NCI-H2029 (cell line): ENCODE measurements at regions not wholly inside any gene's neighbourhood (a gene's known extent, or its start where the extent isn't known, plus 50 kb on each side); places are given as distances from the start of the nearest gene placed in this dataset.

Source experiments
- DNase-seq: peaks from one replicate; lab custom pipeline; 2025; lab: John Stamatoyannopoulos, UW

GRCh38 chr5:106880656-106881055 lies 790.1 kb downstream of the EFNA5 start:
- DNase-seq: no peak

GRCh38 chr5:106877881-106878280 lies 792.9 kb downstream of the EFNA5 start:
- DNase-seq: no peak

GRCh38 chr5:106876665-106877194 lies 794.0 kb downstream of the EFNA5 start:
- DNase-seq: peak; percentile 5

GRCh38 chr5:106876298-106876622 lies 794.5 kb downstream of the EFNA5 start:
- DNase-seq: no peak

GRCh38 chr5:106875591-106876297 lies 795.0 kb downstream of the EFNA5 start:
- DNase-seq: no peak

GRCh38 chr5:106874974-106875373 lies 795.8 kb downstream of the EFNA5 start:
- peak; percentile 63 for DNase-seq

GRCh38 chr5:106874531-106874930 lies 796.2 kb downstream of the EFNA5 start:
- no peak for DNase-seq

- peak; percentile 99 for DNase-seq
Observed at GRCh38 chr5:106873568-106873967, 797.2 kb downstream of the EFNA5 start.

GRCh38 chr5:106865279-106865678 lies 805.5 kb downstream of the EFNA5 start:
- DNase-seq: no peak

GRCh38 chr5:106862450-106863193 lies 808.1 kb downstream of the EFNA5 start:
- peak; percentile 89 for DNase-seq

GRCh38 chr5:106860398-106861044 lies 810.2 kb downstream of the EFNA5 start:
- no peak for DNase-seq

GRCh38 chr5:106858616-106859015 lies 812.1 kb downstream of the EFNA5 start:
- no peak for DNase-seq

GRCh38 chr5:106854922-106855321 lies 815.8 kb downstream of the EFNA5 start:
- DNase-seq: no peak

GRCh38 chr5:106854105-106854687 lies 816.5 kb downstream of the EFNA5 start:
- DNase-seq: no peak

- DNase-seq: no peak
Observed at GRCh38 chr5:106853266-106853665, 817.5 kb downstream of the EFNA5 start.

GRCh38 chr5:106849266-106849665 lies 821.5 kb downstream of the EFNA5 start:
- DNase-seq: peak; percentile 38

GRCh38 chr5:106843812-106844416 lies 826.8 kb downstream of the EFNA5 start:
- DNase-seq: peak; percentile 67

- DNase-seq: no peak
Observed at GRCh38 chr5:106833517-106833916, 837.2 kb downstream of the EFNA5 start.

- no peak for DNase-seq
Observed at GRCh38 chr5:106827061-106827460, 843.7 kb downstream of the EFNA5 start.

- no peak for DNase-seq
Observed at GRCh38 chr5:106825374-106825773, 845.4 kb downstream of the EFNA5 start.

GRCh38 chr5:106822851-106823250 lies 847.9 kb downstream of the EFNA5 start:
- no peak for DNase-seq

GRCh38 chr5:106818552-106818951 lies 852.2 kb downstream of the EFNA5 start:
- DNase-seq: no peak
